Coronary artery (tissue), 2 donors: ENCODE measurements at regions not wholly inside any gene's neighbourhood (a gene's known extent, or its start where the extent isn't known, plus 50 kb on each side); places are given as distances from the start of the nearest gene placed in this dataset.

Experiments used
- DNase-seq: peaks from one replicate; pipeline ENCODE4 v3.0.0-alpha.2; 2017; ENCODE audit warnings: low spot score
- H3K27ac ChIP-seq, 2 donors: fragments of 200-600 bp; sonication (generic); one replicate each; pipeline ENCODE4 v1.5.1; 2016 to 2019
- H3K4me3 ChIP-seq: fragments of 200-600 bp; sonication (generic); 2 replicates; pipeline ENCODE4 v1.5.1; 2016; ENCODE audit warnings: mild to moderate bottlenecking, moderate library complexity
- TF ChIP-seq, protein P1 (sequence below): fragments of 200-600 bp; sonication (generic); IDR thresholded peaks from one replicate; pipeline ENCODE4 v1.5.1; 2019; ENCODE audit warnings: antibody characterized with exemption

- DNase-seq = no peak
- H3K4me3 ChIP-seq = no peak overlapping the region
- no peak overlapping the region for H3K27ac ChIP-seq
- TF ChIP-seq, protein P1, sequence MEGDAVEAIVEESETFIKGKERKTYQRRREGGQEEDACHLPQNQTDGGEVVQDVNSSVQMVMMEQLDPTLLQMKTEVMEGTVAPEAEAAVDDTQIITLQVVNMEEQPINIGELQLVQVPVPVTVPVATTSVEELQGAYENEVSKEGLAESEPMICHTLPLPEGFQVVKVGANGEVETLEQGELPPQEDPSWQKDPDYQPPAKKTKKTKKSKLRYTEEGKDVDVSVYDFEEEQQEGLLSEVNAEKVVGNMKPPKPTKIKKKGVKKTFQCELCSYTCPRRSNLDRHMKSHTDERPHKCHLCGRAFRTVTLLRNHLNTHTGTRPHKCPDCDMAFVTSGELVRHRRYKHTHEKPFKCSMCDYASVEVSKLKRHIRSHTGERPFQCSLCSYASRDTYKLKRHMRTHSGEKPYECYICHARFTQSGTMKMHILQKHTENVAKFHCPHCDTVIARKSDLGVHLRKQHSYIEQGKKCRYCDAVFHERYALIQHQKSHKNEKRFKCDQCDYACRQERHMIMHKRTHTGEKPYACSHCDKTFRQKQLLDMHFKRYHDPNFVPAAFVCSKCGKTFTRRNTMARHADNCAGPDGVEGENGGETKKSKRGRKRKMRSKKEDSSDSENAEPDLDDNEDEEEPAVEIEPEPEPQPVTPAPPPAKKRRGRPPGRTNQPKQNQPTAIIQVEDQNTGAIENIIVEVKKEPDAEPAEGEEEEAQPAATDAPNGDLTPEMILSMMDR = no peak
Measured at GRCh38 chr6:166834049-166834448, 122.3 kb downstream of the RNASET2 start.

DNA sequence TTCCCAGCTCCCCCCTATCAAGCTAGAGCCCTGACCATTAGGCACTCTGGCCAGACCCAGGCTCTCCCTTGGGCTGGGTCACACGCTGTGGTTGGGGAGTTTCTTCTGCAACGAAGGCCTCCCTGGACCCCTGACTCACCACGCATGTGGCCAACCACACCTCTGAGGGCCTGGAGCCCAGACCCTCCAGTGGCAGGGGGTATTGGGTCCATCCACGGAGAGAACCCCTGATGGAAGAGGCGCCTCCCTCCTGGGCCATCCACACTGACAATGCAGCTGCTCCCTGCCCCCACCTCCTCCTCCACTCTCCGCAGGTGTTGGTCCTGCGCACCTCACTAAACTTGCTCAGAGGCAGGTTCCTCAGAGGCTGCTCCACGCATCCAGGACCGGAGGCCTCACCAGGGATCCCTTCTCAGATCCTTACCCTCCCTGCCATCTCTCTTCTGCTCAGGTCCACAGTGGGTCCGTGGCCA lies 125.4 kb downstream of the RNASET2 start:
- DNase-seq = no peak
- no peak overlapping the region for H3K27ac ChIP-seq
- no peak overlapping the region for H3K4me3 ChIP-seq
- TF ChIP-seq, protein P1 = no peak

DNA sequence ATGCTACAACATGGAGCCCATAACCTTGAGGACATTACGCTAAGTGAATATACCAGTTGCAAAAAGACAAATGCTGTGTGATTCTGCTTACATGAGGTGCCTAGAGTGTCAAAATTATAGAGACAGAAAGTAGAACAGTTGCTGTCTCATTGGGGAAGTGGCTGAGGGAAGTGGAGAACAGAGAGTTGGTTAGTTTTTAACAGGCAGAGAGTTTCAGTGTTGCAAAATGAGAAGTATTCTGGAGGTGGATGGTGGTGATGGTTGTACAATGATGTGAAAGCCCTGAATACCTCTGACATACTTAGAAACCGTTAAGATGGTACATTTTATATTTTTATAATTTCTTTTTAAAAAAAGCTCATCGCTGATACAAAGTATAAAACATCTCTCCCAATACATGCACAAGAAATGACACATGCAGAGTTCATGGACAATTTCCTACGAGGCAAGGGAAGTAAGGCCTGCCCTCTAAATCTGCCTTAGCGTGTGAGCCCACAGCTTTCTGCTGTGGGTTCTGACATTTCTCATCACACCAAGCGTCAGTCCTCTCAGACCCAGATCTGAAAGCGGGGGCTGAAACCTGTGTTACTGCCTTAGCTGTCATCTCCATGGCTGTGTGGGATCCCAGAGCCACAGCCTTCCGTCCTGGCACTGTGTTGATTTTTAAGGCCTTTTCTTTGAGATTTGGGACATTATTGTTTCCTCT lies 126.0 kb downstream of the RNASET2 start:
- H3K4me3 ChIP-seq = no peak overlapping the region
- H3K27ac ChIP-seq = no peak overlapping the region
- TF ChIP-seq, protein P1 = no peak
- no peak for DNase-seq

DNA sequence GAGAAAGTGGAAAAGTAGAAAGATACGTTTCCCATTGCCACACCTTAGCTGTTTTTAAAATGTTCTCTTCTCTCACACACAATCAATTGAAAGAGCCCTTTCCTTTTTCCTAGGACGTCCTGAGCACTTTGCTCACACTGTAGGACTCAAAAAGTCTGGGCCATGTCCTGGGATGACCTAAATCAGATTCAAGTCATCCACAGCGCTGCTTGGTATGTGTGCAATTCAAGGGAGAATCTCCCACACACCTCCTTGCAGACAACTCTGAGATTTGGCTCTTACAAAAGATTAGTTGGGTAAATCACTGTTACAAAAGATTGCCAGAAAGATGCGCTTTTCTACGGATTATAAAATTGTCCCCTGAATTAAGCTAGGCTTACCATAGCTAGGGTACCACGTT lies 130.1 kb downstream of the RNASET2 start:
- TF ChIP-seq, protein P1 = no peak
- no peak for DNase-seq
- Histone ChIP-seq H3K4me3 (no peak overlapping the region), H3K27ac (no peak overlapping the region)

GRCh38 chr6:166825553-166826145 lies 130.7 kb downstream of the RNASET2 start:
- TF ChIP-seq, protein P1 = no peak
- no peak overlapping the region for H3K27ac ChIP-seq
- H3K4me3 ChIP-seq = no peak overlapping the region
- DNase-seq = no peak

GRCh38 chr6:166824880-166825250 lies 131.5 kb downstream of the RNASET2 start:
- TF ChIP-seq, protein P1 = no peak
- no peak for DNase-seq
- no peak overlapping the region for H3K4me3 ChIP-seq
- no peak overlapping the region for H3K27ac ChIP-seq
